ENCODE measurements at regions not wholly inside any gene's neighbourhood (a gene's known extent, or its start where the extent isn't known, plus 50 kb on each side); places are given as distances from the start of the nearest gene placed in this dataset.

- TF ChIP-seq CTCF (IDR thresholded peaks at IDR 0.05) (no peak), POLR2A (IDR thresholded peaks at IDR 0.05) (no peak)
Measured at GRCh38 chr5:39816156-39816845, 391.5 kb upstream of the DAB2 start.

Measured in heart left ventricle (tissue), 13 donors.